ENCODE measurements at regions not wholly inside any gene's neighbourhood (a gene's known extent, or its start where the extent isn't known, plus 50 kb on each side); places are given as distances from the start of the nearest gene placed in this dataset.

DNA sequence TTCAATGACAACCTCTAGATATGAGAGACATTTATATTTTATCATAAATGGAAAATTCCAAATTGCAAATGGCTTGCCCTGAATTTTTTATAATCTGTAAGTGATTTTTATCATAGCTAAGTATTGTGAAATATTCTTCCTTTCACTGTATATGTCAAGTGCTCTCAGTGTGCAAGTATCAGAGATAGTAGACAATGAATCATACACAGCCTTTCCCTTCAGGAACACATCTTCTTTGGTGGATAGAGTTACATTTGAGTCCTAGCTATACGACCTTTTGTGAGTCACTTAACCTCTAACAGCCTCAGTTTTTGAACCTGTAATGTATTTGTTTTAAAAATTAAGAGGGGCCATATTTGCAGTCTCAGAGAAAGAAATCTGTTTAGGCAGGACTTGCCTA lies 350.7 kb upstream of the SEL1L start:
- TF ChIP-seq, protein P1, sequence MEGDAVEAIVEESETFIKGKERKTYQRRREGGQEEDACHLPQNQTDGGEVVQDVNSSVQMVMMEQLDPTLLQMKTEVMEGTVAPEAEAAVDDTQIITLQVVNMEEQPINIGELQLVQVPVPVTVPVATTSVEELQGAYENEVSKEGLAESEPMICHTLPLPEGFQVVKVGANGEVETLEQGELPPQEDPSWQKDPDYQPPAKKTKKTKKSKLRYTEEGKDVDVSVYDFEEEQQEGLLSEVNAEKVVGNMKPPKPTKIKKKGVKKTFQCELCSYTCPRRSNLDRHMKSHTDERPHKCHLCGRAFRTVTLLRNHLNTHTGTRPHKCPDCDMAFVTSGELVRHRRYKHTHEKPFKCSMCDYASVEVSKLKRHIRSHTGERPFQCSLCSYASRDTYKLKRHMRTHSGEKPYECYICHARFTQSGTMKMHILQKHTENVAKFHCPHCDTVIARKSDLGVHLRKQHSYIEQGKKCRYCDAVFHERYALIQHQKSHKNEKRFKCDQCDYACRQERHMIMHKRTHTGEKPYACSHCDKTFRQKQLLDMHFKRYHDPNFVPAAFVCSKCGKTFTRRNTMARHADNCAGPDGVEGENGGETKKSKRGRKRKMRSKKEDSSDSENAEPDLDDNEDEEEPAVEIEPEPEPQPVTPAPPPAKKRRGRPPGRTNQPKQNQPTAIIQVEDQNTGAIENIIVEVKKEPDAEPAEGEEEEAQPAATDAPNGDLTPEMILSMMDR (IDR thresholded peaks at IDR 0.05; ENCODE audit: control insufficient read depth, extremely low read depth, insufficient read depth), result no peak
- no peak for DNase-seq (ENCODE audit: low read depth)
- no peak overlapping the region for H3K4me3 ChIP-seq (ENCODE audit: low read depth, low read length)

DNA sequence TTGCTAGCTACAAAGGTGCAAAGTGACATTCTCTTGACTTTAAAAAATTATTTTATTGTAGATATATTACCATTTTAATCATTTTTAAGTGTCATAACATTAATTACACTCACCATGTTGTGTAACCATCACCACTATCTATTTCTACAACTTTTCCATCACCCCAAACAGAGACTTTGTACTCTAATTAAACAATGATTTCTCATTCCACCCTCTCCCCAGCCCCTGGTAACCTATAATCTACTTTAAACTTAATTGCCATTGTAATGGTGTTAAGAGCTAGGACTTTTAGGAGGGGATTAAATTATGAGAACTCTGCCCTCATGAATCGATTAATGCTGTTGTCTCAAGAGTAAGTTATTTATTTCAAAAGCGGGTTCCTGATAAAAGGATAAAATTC lies 352.9 kb upstream of the SEL1L start:
- TF ChIP-seq, protein P1 (IDR thresholded peaks at IDR 0.05; ENCODE audit: control insufficient read depth, extremely low read depth, insufficient read depth), result no peak
- no peak for DNase-seq (ENCODE audit: low read depth)
- H3K4me3 ChIP-seq (ENCODE audit: low read depth, low read length), result no peak overlapping the region

DNA sequence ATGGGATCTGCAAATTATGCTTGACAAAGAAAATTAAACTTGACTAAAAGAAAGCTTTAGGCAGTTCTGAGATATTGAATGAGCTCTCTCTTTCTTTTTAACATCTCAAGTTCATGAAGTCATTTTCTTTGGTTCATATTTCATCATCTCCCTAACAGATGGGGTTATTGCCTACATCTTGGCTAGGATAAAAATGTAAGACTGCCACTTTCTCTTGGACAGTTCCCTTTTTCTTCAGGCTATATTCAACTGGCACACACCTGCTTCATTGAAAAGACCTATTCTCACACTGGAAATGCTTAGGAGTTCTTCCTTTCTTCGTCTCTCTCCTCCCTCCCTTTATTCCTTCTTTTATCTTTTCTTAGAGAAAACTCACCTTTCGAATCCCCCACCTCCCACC lies 355.9 kb upstream of the SEL1L start:
- TF ChIP-seq, protein P1 (IDR thresholded peaks at IDR 0.05; ENCODE audit: control insufficient read depth, extremely low read depth, insufficient read depth), result no peak
- no peak for DNase-seq (ENCODE audit: low read depth)
- no peak overlapping the region for H3K4me3 ChIP-seq (ENCODE audit: low read depth, low read length)

DNA sequence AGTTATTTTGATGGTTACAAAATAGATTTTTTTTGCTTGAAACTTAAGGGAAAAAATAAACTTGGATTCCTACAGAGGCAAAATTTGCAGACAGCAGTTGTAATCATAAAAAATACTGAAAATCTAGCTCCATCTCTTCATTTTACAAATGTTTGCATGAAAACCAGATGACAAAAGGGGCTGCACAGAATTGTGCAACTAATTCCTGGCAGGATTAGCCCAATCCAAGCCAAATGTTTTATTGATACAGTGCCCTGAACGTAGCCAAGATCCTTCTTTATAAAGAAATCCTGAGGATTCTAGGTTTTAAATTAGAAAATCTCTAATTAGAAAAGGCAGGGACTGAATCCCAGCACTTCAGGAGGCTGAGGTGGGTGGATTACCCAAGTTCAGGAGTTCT lies 356.4 kb upstream of the SEL1L start:
- TF ChIP-seq, protein P1 (IDR thresholded peaks at IDR 0.05; ENCODE audit: control insufficient read depth, extremely low read depth, insufficient read depth), result no peak
- DNase-seq (ENCODE audit: low read depth), result no peak
- H3K4me3 ChIP-seq (ENCODE audit: low read depth, low read length), result no peak overlapping the region

DNA sequence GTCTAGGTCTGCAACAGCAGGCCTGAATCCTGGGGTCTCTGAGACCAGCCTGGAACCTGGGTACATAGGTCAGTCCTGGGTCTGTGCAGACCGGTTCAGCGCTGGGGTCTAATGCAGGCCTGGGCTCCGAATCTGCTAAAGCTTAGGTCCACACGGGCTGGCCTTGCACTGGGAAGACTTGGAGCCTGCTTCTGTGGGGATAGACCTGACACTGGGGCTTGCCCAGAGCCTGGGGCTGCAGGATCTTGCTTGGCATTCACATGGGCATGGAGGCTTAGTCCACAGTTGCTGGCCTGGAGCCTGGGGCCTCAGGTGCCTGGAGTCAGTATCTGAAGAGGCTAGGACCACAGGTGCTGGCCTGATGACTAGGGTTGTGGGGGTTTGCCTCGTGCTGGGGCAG lies 369.8 kb upstream of the SEL1L start:
- no peak overlapping the region for H3K4me3 ChIP-seq (ENCODE audit: low read depth, low read length)
- TF ChIP-seq, protein P1 (IDR thresholded peaks at IDR 0.05; ENCODE audit: control insufficient read depth, extremely low read depth, insufficient read depth), result no peak
- no peak for DNase-seq (ENCODE audit: low read depth)

DNA sequence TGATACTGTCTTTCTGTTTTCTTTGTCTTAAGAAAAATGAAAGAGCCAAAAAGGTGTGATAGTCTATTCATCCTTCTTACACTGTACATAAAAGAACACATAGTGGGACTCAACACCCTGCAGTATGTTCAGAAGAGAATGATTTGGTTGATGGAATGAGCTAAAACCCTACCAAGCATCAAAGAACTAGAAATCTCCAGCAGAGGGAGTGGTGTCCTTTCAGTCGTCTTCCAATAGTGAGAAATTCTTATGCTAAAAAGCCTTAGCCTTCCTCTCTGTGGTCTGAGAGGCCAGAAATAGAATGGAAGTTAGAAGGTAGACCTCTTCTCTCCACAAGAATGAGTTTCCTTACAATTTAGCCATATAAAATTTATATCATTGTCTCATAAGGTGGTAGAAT lies 393.4 kb upstream of the SEL1L start:
- no peak overlapping the region for H3K4me3 ChIP-seq (ENCODE audit: low read depth, low read length)
- TF ChIP-seq, protein P1 (IDR thresholded peaks at IDR 0.05; ENCODE audit: control insufficient read depth, extremely low read depth, insufficient read depth), result no peak
- no peak for DNase-seq (ENCODE audit: low read depth)

DNA sequence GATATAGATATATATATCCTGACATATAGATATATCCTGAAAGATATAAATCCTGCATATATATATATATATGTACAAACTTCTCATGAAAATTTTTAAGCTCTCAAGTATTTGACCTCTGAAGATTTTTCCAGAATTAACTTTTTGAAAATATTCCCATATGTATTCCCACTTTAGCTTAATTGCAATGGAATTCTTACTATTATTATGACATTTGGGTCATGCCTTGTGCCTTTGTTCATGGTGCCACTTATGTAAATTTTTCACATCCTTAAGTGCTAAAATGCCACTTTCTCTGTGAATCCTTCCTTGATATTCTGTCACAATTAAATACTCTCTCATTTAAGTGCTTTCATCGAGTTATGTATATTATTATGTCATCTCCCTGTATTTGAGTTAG lies 398.2 kb upstream of the SEL1L start:
- TF ChIP-seq, protein P1 (IDR thresholded peaks at IDR 0.05; ENCODE audit: control insufficient read depth, extremely low read depth, insufficient read depth), result no peak
- no peak for DNase-seq (ENCODE audit: low read depth)
- H3K4me3 ChIP-seq (ENCODE audit: low read depth, low read length), result no peak overlapping the region

All from LNCaP clone FGC (cell line).